CD4-positive, alpha-beta T cell treated with Interleukin-17A for 1 hour (primary cell): ENCODE measurements at regions not wholly inside any gene's neighbourhood (a gene's known extent, or its start where the extent isn't known, plus 50 kb on each side); places are given as distances from the start of the nearest gene placed in this dataset.
A peak's percentile ranks its signal among the peaks of the same experiment; 100 is the strongest.

Experiments
- DNase-seq: peaks from one replicate; pipeline ENCODE4 v3.0.0-alpha.2; 2020

GRCh38 chr12:123077298-123078119 is 73.4 kb downstream of the PITPNM2 start:
- DNase-seq: no peak

GRCh38 chr12:123076604-123077297 is 74.1 kb downstream of the PITPNM2 start:
- DNase-seq: peak; percentile 55

- peak; percentile 78 for DNase-seq
Measured at GRCh38 chr12:123075646-123076171, 75.2 kb downstream of the PITPNM2 start.

GRCh38 chr12:123075087-123075645 is 75.7 kb downstream of the PITPNM2 start:
- no peak for DNase-seq

GRCh38 chr12:123073962-123074801 is 76.7 kb downstream of the PITPNM2 start:
- no peak for DNase-seq

GRCh38 chr12:123073292-123073691 is 77.6 kb downstream of the PITPNM2 start:
- DNase-seq: no peak

- no peak for DNase-seq
Measured at GRCh38 chr12:123071857-123072256, 79.0 kb downstream of the PITPNM2 start.

GRCh38 chr12:123071099-123071800 is 79.6 kb downstream of the PITPNM2 start:
- no peak for DNase-seq

- no peak for DNase-seq
Measured at GRCh38 chr12:123070267-123071081, 80.4 kb downstream of the PITPNM2 start.

GRCh38 chr12:123069436-123070266 is 81.2 kb downstream of the PITPNM2 start:
- DNase-seq: no peak

- no peak for DNase-seq
Measured at GRCh38 chr12:123067654-123068053, 83.2 kb downstream of the PITPNM2 start.

- DNase-seq: no peak
Measured at GRCh38 chr12:123066384-123066710, 84.5 kb downstream of the PITPNM2 start.

- no peak for DNase-seq
Measured at GRCh38 chr12:123065676-123066383, 85.1 kb downstream of the PITPNM2 start.

- no peak for DNase-seq
Measured at GRCh38 chr12:123064885-123065619, 84.6 kb downstream of the ARL6IP4 start.

- no peak for DNase-seq
Measured at GRCh38 chr12:123064366-123064765, 83.9 kb downstream of the ARL6IP4 start.

- no peak for DNase-seq
Measured at GRCh38 chr12:123063535-123063934, 83.1 kb downstream of the ARL6IP4 start.

GRCh38 chr12:123062681-123063486 is 82.4 kb downstream of the ARL6IP4 start:
- no peak for DNase-seq
